A549 (cell line): ENCODE measurements at regions not wholly inside any gene's neighbourhood (a gene's known extent, or its start where the extent isn't known, plus 50 kb on each side); places are given as distances from the start of the nearest gene placed in this dataset.

Experiments used
- CBX2 ChIP-seq: fragments of 200-600 bp; sonication (generic); IDR thresholded peaks from 2 replicates; pipeline ENCODE4 v1.6.1; 2016; ENCODE audit warnings: low read depth, mild to moderate bottlenecking, borderline replicate concordance
- CEBPB ChIP-seq, 2 experiments: fragments of >200 bp in 1 of 2; sonication (Bioruptor Twin) in 1 of 2; formaldehyde crosslinking in 1 of 2; IDR thresholded peaks; 2 replicates each; pipeline ENCODE4 v1.6.1; 2012 to 2016
- CTCF ChIP-seq: fragments of >200 bp; sonication (Bioruptor Twin); formaldehyde crosslinking; IDR thresholded peaks from 3 replicates; pipeline ENCODE4 v1.5.1; 2016
- NFE2L2 ChIP-seq: fragments of 150-350 bp; conservative IDR thresholded peaks from 2 replicates; pipeline ENCODE4 v1.6.1; 2014; ENCODE audit warnings: low read length
- RCOR1 ChIP-seq: fragments of 150-350 bp; IDR thresholded peaks from 2 replicates; pipeline ENCODE4 v1.6.1; 2014; ENCODE audit warnings: antibody characterized with exemption, low read length, low read depth
- SMC3 ChIP-seq: fragments of >200 bp; sonication (Bioruptor Twin); formaldehyde crosslinking; IDR thresholded peaks from 3 replicates; pipeline ENCODE4 v1.6.1; 2018; ENCODE audit warnings: inconsistent platforms
- USF2 ChIP-seq: fragments of 450-650 bp; IDR thresholded peaks from 2 replicates; pipeline ENCODE4 v1.6.1; 2014; ENCODE audit warnings: antibody characterized with exemption

DNA sequence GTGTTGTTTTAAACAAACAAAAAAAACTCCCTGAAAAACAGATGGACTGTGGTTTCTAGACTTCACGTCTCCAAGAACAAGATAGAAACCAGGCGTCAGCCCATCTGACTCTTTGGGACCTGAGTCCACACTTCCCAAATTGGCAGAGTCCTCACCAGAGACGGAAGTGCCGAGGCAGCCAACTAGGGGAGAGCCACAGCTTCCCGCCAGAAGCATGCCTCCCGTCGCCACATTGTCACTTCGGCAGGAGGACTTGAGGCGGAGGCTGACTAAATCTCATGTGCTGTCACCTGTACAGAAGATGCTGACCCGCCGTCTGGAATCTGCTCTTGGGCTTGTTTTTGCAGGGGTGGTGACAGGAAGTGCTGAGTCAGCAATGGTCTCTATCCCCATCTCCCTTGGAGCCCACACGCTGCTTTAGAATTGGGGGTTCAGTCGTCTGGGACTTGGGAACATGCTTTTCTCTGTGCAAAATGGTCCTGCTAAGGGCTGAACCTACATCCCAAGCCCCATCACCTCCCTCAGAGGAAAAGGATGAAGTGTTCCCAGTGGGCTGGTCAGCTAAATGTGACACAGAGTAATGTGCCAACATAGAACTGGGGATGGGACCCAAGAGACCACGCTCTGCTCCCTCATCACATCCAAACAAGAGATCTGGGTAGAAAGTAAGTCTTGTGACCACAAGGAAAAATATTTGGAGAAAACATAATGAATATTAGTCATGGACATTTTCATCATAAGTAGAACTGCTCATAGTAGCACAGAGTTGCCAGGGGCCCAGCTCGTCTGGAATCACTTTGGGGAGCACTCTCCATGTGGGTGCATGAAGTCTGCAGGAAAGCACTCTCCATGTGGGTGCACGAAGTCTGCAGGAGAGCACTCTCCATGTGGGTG lies 152.9 kb downstream of the SNX19 start:
- TF ChIP-seq RCOR1 (no peak), SMC3 (no peak), CEBPB (IDR thresholded peaks at IDR 0.05) (no peak), CTCF (no peak), USF2 (no peak), CBX2 (no peak), NFE2L2 (no peak)
